ENCODE measurements at regions not wholly inside any gene's neighbourhood (a gene's known extent, or its start where the extent isn't known, plus 50 kb on each side); places are given as distances from the start of the nearest gene placed in this dataset.
"Not testable (repeated sequence)": the region's sequence is repeated elsewhere in the genome, so short reads cannot be mapped to it uniquely, and the experiment has no call there.

- Histone ChIP-seq H3K4me2 (ENCODE audit: insufficient read depth, low read length) (no peak overlapping the region), H2AFZ (ENCODE audit: low read depth, low read length) (no peak overlapping the region), H3K27ac (ENCODE audit: extremely low read depth, low read depth, low read length) (no peak overlapping the region), H3K4me1 (replicated peaks in 1 of 2; ENCODE audit: control insufficient read depth in 2 of 2, insufficient read depth in 2 of 2, low read length in 2 of 2) (no peaks in the 10 kb centered on the region), H4K20me1 (replicated peaks; ENCODE audit: control insufficient read depth, insufficient read depth, low read length) (no peaks in the 10 kb centered on the region), H3K4me3 (no peak overlapping the region), H3K9me3 (replicated peaks; ENCODE audit: control insufficient read depth, insufficient read depth, low read depth, low read length) (no peaks in the 10 kb centered on the region), H3K36me3 (ENCODE audit: control insufficient read depth, insufficient read depth, low read length) (no peaks in the 10 kb centered on the region), H3K9me1 (ENCODE audit: control insufficient read depth, insufficient read depth, low read length) (no peaks in the 10 kb centered on the region), H3K79me2 (ENCODE audit: control insufficient read depth, insufficient read depth, low read length) (no peaks in the 10 kb centered on the region), H3K9ac (ENCODE audit: insufficient read depth in 1 of 2, low read depth in 2 of 2, low read length in 2 of 2) (no peak overlapping the region), H3K27me3 (ENCODE audit: control insufficient read depth in 2 of 2, insufficient read depth in 2 of 2, low read length in 2 of 2) (no peaks in the 10 kb centered on the region)
- CTCF ChIA-PET (ENCODE audit: low intra/inter-chr PET ratio): no interaction called here
- 4% methylated on average over 5 of the region's 7 CpGs for WGBS (ENCODE audit: insufficient coverage, low coverage, missing lambda C conversion rate)
- FAIRE-seq (no peak), DNase-seq (ENCODE audit: extremely low read depth in 1 of 4, low spot score in 3 of 4) (no peak), ATAC-seq (no peak)
- intact Hi-C loops (cut with micrococcal nuclease) (no loop called here), in situ Hi-C loops (cut with MboI) (no loop called here)
- no peak for TF ChIP-seq LCOR (CRISPR knock-in tag; IDR thresholded peaks at IDR 0.05)
- TF ChIP-seq ELF1 (tag; IDR thresholded peaks at IDR 0.05): no peak
- no peak for TF ChIP-seq FOXA3 (CRISPR knock-in tag; conservative IDR thresholded peaks at IDR 0.05 in 1 of 2, IDR thresholded peaks at IDR 0.05 in 1 of 2)
- no peak for TF ChIP-seq RBM14 (IDR thresholded peaks at IDR 0.05; ENCODE audit: borderline replicate concordance, insufficient read depth, low read depth, low read length)
- POLR2A ChIA-PET: interaction anchor here (0.6 kb wide), 1 partner anchor 19 kb away, joined by 3 read pairs; no protein-coding TSS in a partner anchor
- BruUV-seq (replicated peaks): no TSS peak
Measured at GRCh38 chr9:85443190-85443598, 298.6 kb downstream of the AGTPBP1 start.

GRCh38 chr9:85439791-85440190, 302.0 kb downstream of the AGTPBP1 start:
- H3K9ac ChIP-seq (ENCODE audit: insufficient read depth in 1 of 2, low read depth in 2 of 2, low read length in 2 of 2): no peak overlapping the region
- H4K20me1 ChIP-seq (replicated peaks; ENCODE audit: control insufficient read depth, insufficient read depth, low read length): no peaks in the 10 kb centered on the region
- ATAC-seq (no peak), DNase-seq (ENCODE audit: extremely low read depth in 1 of 4, low spot score in 3 of 4) (no peak), FAIRE-seq (no peak)
- ChIA-PET CTCF (ENCODE audit: low intra/inter-chr PET ratio) (no interaction called here), POLR2A (no interaction called here)
- H3K27ac ChIP-seq (ENCODE audit: extremely low read depth, low read depth, low read length): no peak overlapping the region
- H3K9me3 ChIP-seq (replicated peaks; ENCODE audit: control insufficient read depth, insufficient read depth, low read depth, low read length): no peaks in the 10 kb centered on the region
- no peaks in the 10 kb centered on the region for H3K27me3 ChIP-seq (ENCODE audit: control insufficient read depth in 2 of 2, insufficient read depth in 2 of 2, low read length in 2 of 2)
- BruUV-seq (replicated peaks): no TSS peak
- 0% methylated on average over 7 of the region's 7 CpGs for WGBS (ENCODE audit: insufficient coverage, low coverage, missing lambda C conversion rate)
- no peak overlapping the region for H2AFZ ChIP-seq (ENCODE audit: low read depth, low read length)
- no peaks in the 10 kb centered on the region for H3K79me2 ChIP-seq (ENCODE audit: control insufficient read depth, insufficient read depth, low read length)
- H3K4me1 ChIP-seq (replicated peaks in 1 of 2; ENCODE audit: control insufficient read depth in 2 of 2, insufficient read depth in 2 of 2, low read length in 2 of 2): no peaks in the 10 kb centered on the region
- H3K4me2 ChIP-seq (ENCODE audit: insufficient read depth, low read length): no peak overlapping the region
- H3K9me1 ChIP-seq (ENCODE audit: control insufficient read depth, insufficient read depth, low read length): no peaks in the 10 kb centered on the region
- TF ChIP-seq NR2F6 (CRISPR knock-in tag; IDR thresholded peaks at IDR 0.05) (no peak), RFX1 (IDR thresholded peaks at IDR 0.05) (peak; percentile 56)
- H3K4me3 ChIP-seq: no peak overlapping the region
- intact Hi-C loops (cut with micrococcal nuclease): no loop called here
- in situ Hi-C loops (cut with MboI): no loop called here
- no peaks in the 10 kb centered on the region for H3K36me3 ChIP-seq (ENCODE audit: control insufficient read depth, insufficient read depth, low read length)

GRCh38 chr9:85433956-85434355, 307.8 kb downstream of the AGTPBP1 start:
- ATAC-seq: not testable (repeated sequence)

More at GRCh38 chr9:85433956-85434355, 307.8 kb downstream of the AGTPBP1 start:
- 0% methylated on average over 2 of the region's 2 CpGs for WGBS (ENCODE audit: insufficient coverage, low coverage, missing lambda C conversion rate)
- H3K9me1 ChIP-seq (ENCODE audit: control insufficient read depth, insufficient read depth, low read length); H4K20me1 ChIP-seq (replicated peaks; ENCODE audit: control insufficient read depth, insufficient read depth, low read length); FAIRE-seq; POLR2A ChIA-PET; in situ Hi-C loops (cut with MboI); H3K9ac ChIP-seq (ENCODE audit: insufficient read depth in 1 of 2, low read depth in 2 of 2, low read length in 2 of 2); BruUV-seq (replicated peaks); H3K79me2 ChIP-seq (ENCODE audit: control insufficient read depth, insufficient read depth, low read length); CTCF ChIA-PET (ENCODE audit: low intra/inter-chr PET ratio); H3K4me2 ChIP-seq (ENCODE audit: insufficient read depth, low read length); H2AFZ ChIP-seq (ENCODE audit: low read depth, low read length); H3K36me3 ChIP-seq (ENCODE audit: control insufficient read depth, insufficient read depth, low read length); H3K4me1 ChIP-seq (replicated peaks in 1 of 2; ENCODE audit: control insufficient read depth in 2 of 2, insufficient read depth in 2 of 2, low read length in 2 of 2); H3K27ac ChIP-seq (ENCODE audit: extremely low read depth, low read depth, low read length); H3K9me3 ChIP-seq (replicated peaks; ENCODE audit: control insufficient read depth, insufficient read depth, low read depth, low read length); DNase-seq (ENCODE audit: extremely low read depth in 1 of 4, low spot score in 3 of 4); H3K27me3 ChIP-seq (ENCODE audit: control insufficient read depth in 2 of 2, insufficient read depth in 2 of 2, low read length in 2 of 2); H3K4me3 ChIP-seq; intact Hi-C loops (cut with micrococcal nuclease): not testable (repeated sequence)
